ENCODE measurements at regions not wholly inside any gene's neighbourhood (a gene's known extent, or its start where the extent isn't known, plus 50 kb on each side); places are given as distances from the start of the nearest gene placed in this dataset.

DNA sequence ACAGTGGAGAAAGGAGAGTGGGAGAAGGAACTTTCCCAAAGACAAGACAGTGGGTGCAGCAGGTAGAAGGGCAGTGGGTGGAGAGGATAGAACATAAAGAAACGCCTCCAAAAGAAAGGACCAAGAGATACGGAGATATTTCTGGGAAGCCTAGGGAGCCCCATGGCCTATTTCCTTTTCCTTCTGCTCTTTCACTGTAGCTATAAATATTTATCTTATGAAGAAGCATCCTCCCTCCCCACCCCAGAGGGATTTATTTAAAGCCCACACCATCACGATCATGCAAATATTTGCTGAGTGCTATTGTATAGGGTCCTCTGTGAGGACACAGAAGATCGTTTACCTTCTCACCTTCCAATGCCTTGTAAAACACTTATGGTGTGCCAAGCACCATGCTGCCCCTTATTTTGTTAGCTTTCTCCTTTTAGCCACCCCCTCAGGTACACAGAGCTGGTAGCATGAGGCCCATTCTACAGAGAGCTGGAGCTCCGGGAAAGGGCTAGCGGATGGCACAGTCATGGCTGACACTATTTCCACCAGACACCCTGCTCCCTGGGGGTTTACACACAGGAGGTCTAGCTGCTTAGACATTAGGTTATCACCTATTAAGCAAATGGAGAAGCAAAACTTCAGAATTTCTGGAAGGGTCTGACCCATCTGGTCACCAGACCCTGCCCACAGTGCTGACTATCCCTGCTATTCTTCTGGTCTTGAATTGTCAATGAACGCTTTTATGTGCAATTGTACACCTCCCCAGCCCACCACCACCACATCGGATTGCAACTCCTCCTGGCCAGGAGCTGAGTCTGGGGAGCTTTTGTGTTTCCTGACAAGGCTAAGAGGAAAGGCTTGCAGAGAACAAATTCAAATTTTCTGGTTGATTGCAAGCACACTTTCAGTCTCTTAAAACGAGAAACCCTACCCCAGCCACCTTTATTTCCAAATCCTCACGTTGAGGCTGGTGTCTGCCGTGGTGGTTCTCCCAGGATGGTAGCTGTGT is 91.8 kb upstream of the KLF7 start:
- DNase-seq, result no peak

DNA sequence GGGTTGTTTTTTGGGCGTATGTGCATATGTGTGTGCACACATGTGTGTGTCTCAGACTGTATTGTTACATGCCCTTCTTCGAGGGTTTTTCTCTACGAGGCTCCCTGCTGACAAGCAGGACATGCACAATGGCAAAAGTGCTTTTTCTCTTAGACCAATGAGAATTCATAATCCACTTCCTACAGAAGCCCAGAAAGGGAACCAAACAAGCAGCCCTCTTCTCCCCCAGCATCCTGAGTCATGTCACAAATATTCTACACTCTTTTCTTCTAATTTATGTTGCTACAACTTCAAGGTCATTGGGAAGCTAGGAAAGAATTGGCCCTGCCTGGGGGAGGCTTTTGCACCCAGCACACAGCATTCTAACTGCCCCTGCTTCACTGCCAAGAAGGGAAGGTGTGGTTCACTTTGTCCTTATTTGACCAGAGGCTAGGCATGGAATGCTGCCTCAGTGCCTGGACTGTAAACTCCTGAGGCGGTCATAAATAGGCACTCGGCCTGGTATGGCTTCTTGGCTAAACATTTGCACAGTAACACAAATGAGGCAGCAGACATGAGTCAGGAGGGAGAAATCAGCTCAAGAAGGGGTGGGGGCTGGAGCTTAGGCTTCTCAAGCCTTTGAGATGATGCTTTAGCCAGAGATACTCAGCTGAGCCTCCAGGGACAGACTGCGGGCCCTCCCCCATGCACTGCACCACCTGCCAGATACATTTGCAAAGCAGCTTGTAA is 92.7 kb upstream of the KLF7 start:
- no peak for DNase-seq

DNA sequence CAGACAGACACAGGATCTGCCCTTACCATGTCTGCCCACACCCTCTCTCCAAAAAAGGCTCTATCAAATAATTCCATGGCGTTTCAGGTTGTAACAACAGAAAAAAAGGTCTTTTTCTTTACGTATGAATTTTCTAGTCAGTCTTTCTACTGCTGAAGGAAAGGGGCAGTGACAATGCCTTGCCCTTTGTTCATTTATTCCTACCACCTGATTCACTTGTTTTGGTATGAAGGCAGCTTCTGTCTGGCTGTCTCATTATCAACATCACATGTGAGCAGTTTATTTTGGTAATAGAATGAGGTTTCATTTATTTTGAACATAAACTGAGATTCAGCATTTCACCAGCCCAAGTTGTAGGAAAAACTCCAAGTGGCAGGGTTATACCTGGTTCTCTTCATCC is 94.3 kb upstream of the KLF7 start:
- no peak for DNase-seq

DNA sequence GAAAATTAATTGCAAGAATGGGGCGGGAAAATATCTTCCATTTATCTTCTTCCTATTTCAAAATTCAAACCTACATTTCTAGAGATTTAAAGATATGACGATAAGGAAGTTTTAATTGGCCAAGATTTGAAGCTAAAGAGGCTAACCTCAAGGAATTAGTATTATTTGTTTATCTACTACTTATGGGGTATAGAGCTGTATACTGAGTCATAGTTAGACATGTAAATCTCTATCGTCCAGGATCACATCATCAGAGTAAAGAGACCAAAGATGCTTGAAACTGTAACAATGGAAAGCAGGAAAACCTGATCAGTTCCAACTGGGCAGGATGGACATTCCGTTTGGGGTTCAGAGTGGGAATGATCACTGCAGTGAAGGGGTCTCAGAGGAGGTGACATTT is 95.2 kb upstream of the KLF7 start:
- no peak for DNase-seq

DNA sequence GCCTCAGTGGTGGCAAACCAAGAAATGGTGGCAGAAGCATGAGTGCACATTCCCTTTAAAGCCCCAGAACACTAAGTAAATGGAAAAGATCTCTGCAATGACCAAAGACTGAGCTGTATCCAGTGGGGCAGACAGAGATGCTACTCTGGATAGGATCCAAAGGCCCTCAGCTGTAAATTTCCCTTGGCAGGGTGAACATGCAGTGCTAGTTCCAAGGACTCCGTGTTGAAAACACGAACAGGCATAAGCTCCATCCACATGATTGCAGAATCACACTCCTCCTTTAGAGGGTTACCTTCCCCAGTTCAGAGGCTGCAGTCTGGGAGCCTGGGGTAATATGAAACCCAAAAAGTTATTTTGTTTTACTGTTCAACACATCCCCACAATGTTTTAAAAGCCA is 98.6 kb upstream of the KLF7 start:
- no peak for DNase-seq

DNA sequence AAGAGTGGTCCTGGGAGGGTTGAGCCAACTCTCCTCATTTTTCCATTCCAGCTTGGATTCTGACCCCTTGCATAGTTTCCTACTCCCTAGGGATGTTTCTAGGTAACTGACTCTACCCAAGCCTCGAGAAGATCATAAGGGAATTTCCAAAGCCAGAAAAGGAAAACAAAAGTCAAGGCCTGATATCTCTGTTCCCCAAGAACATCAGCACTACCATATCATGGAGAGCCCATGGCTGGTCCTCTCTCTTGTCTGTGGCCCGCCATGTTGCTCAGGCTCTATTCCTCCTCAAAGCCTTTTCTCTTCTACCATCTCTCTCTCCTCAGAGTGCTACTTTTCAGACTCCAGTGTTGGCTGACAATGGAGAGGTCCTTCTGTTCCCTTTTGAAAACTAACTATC is 99.6 kb upstream of the KLF7 start:
- DNase-seq, result no peak

DNA sequence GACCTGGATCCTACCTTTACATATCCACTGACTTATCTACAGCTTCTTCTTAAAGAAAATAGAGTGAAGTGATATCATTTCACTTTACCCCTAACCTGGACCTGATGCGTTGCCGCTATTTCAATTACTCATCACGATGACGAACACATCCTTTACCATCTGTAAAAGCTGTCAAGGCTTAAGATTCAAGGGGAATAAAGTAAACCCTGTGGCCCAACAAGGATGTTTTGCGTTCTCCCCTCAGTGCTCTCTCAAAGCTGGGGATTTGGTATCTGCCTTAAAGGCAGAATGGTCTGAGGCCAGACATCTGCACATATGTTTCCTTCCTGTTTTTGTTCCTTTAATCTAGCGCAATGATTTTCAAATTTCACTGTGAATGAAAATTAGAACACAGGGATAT is 100.1 kb upstream of the KLF7 start:
- DNase-seq, result no peak

DNA sequence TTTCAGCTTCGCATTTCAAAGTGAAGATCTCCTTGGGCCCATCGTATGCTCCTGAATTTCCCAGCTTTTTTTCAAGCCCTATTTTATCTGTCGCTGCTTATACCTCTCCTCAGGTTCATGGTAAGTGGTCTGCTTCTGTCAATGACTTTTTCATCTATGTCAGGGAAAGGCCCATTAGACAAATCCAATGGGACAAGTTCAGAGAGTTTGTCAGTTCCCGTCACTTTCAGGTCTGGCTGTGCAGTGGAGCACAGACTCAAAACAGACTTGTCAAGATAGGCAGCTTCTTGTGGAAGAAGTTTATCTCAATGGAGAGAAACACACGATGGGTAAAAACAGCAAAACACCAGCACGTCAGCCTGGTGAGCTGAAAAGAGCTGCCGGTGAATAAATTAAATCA is 100.9 kb upstream of the KLF7 start:
- no peak for DNase-seq

DNA sequence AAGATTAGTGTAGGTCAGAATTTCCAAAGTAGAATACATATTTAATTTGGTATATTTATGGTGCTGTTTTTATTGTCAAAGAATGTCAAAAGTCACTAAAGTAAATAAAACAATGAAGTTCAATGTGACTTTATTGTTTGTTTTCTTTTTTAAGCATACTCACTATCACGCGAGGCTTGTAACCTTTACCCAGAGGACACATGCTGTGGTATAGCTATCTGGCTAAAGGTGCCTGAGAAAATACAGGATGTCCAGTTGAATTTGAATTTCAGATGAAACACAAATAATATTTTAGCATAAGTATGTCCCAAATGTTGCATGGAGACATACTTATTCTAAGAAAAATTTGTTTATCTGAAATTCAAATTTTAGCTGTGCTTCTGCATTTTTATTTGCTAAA is 103.3 kb upstream of the KLF7 start:
- no peak for DNase-seq

DNA sequence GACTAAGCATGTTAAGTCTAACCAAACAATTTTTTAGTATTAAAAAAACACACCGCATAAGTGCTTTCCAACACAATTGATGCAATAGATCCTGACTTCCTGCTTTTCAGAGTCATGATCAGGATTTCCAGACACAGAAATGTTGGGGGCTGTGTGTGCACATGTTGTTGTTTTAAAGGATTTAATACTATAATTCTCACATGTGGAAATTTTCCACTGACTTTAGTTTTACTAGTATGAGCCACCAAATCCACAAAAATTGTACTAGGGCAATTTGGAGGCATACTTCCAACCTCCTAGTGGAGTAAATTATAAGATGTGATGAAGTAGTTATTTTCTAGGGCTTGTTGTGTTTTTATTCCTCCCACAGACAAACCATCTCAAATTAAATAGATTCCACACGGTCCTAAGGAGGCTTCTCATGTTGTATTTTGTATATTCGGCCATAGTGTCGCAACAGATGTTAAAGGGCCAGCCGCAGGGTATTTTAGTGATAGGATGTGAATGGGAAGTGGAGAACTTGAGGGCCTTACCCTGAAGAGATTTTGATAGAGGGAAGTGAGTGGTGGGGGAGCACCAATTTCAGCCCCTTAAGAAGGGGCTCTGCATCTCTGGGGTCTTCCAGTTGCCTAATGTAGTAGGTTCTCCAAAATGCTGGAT is 108.9 kb upstream of the KLF7 start:
- DNase-seq, result no peak

DNA sequence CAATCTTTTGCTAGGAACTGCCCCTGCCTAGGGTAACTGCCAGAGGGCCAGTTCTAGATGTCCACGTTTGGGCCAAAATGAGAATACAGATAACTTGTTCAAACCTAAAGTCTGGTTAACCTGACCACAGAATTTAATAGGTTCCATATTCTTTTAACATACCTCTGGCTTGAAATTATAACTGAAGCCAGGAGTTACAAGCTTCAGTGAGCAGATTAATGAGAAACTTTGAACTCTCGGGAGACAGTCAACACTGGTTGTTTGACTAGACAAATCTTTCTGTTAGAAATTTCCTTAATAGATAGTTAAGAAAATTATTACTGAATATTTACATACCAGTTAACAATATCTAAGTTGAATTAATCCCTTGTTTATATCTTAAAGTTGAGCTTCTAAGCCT is 110.0 kb upstream of the KLF7 start:
- DNase-seq, result no peak

DNA sequence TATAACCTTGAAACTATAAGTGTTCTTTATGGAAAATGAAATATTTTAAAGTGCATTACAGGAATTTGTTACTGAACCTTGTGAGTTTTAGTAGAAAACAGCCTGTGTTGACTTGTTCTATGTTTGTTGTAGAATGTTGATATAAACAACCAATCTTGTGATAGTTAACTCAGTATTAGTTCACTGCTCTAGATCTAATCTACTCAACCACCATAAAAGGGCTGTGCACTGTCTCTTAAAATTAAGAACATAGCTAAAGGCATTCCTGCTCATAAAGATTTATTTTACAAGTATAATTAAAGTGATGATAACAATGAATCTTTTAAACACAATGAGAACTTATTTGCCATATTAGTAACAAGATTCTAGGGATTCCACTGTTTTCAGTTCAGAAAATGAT is 110.5 kb upstream of the KLF7 start:
- no peak for DNase-seq

DNA sequence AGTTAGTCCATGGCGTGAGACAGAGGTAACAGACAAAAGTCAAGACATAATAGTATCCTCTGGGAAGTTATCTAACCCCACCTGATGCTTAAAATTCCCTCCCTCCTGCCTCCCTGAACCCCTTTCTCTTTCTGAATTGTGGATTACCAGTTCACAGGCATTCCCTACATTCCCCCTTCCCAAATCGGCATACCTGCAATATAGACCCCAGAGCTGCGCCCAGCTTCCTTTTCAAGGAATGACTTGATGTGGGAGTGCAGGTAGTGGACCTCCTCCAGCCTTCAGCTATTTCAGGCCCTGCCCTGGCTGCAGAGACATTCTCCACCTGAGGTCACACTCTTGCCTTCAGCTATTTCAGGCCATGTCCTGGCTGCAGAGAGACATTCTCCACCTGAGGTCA is 111.1 kb upstream of the KLF7 start:
- no peak for DNase-seq

DNA sequence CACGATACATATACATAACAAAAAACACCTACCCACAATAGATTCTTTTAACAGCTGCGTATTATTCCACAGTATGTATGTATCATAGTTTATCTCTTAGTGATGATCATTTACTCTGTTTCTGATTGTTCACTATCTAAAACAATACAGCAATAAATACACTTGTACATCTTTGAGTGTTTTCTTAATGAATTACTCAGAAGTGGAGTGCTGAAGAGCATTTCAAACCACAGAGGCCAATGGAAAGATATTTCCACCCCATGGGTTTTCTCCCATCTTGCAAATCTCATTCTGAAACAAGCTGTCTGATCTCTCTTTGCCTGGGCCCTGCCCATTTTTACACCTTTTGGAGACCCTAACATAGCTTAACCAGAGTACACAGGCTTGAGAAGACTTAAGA is 113.8 kb upstream of the KLF7 start:
- DNase-seq, result no peak

DNA sequence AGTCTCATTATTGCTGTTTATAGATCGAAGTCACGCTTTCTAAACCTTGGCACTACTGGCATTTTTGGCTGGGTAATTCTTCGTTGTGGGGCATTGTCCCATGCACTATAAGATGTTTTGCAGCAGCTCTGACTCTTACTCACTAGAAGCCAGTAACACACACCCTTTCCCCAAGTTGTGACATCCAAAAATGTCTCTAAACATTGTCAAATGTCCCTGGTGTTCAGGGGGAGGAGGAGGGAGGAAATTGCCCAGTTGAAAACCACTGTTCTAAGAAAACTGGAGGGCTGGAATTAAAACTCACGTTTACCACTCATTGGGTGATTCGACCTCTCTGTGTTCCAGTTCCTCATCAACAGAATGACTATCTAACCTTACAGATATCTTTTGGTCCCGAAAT is 115.7 kb upstream of the KLF7 start:
- no peak for DNase-seq

DNA sequence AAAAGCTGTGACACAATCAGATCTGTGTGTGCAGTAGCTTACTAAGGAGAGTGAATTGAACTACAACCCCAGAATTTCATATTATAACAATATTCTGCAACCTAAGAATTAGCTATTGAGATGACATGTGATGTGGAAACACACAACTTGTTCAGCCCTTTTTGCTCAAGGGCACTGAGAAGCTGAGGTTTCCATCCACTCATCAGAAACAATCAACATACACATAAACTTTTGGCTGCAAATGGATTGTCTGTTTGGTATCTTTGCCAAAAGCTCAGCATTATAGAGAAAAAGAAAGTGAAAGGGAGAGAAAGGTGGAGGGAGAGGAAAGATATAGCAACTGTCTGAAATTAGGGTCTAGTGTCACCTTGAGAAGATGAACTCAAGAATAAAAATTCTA is 117.2 kb upstream of the KLF7 start:
- no peak for DNase-seq

DNA sequence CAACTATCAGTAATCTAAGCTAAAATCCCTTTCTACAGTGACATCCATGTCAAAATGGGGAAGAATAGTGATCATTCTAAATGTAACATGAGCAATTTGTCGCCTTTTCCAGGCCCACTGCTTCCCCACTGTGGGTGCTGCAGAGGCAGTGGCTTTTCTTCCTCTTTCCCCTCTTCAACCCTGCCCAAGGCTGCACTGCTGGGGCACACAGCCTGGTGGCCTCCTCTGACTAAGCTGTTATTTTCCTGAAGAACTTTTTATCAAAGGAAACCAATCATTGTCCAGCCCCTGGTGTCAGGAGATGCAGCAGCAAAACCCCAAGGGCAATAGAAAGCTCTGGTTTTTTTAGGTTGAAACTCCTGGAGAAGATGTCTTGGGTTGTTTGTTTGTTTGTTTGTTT is 117.6 kb upstream of the KLF7 start:
- DNase-seq, result peak; percentile 10 to 20

DNA sequence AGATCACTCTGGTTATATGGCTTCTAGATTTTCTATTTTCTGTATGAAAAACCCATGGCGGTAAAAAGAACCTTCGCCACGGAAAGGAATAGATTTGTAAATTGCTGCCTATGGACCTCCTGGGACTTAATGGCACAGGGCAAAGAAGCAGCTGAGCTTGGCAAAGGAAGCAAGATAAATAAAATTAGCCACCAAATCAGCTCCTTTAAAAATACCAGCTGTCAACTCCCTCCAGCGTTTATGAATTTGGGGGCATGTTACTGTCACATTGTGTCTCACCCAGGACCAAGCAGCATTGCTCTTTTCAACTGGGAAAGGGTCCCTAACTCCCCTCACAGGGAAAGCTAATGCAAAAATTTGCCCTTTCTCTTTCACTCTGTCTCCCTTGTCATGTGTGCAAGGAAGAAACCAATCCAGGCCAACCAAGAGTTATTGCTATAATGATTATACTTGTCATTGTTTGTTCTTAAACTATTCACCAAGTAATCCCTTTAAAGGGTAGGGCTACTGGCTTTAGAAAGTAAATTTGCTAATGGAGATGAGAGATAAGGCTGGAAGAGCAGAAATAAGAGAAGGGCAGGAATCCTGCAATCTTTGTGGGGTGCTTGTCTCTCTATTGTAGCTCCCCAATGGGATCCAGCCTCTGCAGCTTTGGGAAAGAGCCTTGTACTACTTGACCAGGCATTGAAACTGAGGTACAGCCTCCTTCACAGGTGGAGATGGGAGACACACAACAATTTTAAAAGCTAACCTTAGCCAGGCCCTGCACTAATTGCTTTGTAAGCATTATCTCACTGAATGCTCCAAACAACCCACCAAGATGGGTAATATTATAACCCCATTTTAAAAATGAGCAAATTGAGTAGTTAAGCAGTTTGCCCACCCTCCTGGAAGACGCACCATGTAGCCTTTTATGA is 119.1 kb upstream of the KLF7 start:
- DNase-seq, result no peak

DNA sequence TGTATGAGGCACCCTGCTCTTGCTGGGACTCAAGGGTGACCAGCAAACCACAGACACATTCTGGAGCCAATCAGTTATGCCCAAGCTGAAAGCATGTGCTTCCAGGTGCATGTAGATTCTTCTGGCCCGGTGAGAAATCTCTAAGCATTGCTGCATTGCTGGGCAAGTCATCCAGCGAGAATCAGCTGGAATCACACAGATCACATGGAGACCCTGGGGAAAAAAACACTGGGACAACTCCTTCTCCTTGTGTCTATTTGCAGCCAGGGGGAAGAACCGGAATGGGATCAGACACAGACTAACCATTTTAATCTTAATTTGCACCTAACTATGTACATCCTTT is 119.7 kb upstream of the KLF7 start:
- DNase-seq, result no peak

DNA sequence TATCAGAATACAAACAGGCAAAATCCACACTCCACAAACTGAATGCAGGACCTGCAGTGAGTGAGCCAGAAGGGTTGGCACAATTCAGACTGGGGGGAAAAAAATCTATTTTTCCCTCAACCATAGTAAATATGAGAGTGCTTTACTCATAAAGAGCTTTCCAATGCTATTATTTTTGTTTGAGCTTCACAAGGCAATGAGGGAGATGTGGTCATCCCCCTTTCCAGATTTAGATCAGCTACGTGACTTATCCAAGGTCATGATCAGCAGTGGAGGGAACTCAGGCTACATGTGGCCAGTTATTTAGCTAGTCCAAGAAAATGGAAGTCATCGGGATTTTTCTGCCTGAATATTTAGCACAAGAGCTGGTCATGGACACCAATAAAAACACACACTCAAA is 120.4 kb upstream of the KLF7 start:
- no peak for DNase-seq

DNA sequence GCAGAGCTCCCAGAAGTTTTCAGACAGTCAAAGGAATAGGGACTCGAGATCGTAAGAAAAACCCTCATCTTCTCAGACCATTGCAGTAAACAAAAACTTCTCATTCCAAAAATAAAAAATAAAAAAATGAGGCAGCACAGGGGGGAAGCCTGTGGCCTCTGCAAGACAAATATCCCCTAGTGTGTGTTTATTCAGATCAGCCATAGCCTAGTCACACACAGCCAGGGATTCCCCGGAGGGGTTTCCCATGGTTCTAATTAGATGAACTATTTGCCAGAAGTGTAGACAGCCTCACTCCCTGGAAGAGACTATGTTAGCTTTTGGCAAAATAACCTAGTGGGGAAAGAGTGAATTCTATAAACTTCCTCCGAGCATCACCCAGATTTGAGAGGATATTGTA is 122.9 kb upstream of the KLF7 start:
- DNase-seq, result no peak

DNA sequence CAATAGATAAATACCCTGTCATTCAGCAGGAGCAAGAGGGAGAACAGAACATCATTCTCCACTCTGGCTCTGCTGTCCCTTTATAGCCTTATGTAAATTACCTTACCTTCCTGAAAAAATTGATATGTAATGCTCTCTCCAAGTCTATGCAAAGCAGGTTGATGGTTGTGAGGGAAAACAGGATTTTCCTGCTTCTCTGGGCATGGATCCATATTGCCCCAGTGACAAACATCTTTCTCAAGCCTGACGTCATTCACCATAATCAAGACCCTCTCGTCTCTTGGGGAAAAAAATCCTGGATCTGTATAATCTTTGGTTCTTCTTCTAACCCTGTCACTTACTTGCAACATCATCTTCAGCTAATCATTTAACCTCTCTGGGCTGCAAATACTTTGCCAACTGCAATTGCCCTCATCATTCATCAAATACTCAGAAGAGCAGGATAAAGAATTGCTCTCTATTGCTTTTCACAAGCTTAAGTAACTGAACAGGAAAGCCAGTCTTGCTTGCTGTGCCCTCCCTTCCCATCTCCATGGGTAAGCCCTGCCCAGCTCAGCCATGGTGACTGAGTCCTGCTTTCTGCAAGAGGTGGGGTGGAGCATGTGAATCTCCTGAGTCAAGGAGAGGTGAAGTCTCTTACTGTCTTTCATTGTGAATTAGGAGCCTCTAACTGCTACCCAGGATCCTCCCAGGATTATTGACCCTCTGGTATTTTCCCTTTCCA is 123.7 kb upstream of the KLF7 start:
- DNase-seq, result no peak
